ENCODE measurements at regions not wholly inside any gene's neighbourhood (a gene's known extent, or its start where the extent isn't known, plus 50 kb on each side); places are given as distances from the start of the nearest gene placed in this dataset.

DNA sequence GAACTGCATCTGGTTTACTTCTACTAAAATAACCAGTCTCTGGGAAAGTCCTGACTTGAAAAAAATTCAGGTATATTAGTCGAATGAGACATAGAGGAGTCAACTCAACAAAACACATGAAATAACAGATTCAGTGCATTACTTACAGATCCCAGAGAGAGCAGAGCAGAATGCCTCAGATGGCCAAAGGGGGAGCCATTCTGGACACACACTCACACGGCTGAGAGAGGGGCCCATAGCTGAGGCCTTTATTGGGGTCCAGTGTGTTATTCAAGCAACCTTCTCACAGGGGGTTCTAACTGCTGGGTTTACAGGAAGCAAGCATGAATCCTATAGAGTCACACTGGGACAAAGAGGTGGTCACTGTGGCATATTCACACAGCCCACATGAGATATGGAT is 135.1 kb upstream of the SNRPN start:
- DNase-seq (ENCODE audit: low read depth, low spot score), result no peak
- intact Hi-C loops (cut with micrococcal nuclease; ENCODE audit: unreplicated experiment) (no loop called here), in situ Hi-C loops (cut with HindIII; ENCODE audit: low pct_unique_long_range_greater_than_20kb, low sequenced_read_pairs) (no loop called here)
- Histone ChIP-seq H3K4me3 (ENCODE audit: low read depth in 2 of 2, low read length in 2 of 2) (no peak overlapping the region), H3K4me1 (ENCODE audit: control insufficient read depth, insufficient read depth, low read length) (no peaks in the 10 kb centered on the region), H3K27ac (ENCODE audit: low read length) (no peak overlapping the region), H3K9me3 (ENCODE audit: control insufficient read depth, insufficient read depth, low read depth, low read length) (peaks cover 3% of the 10 kb centered on the region; the same call in 1 of the 2 replicates), H3K36me3 (ENCODE audit: control insufficient read depth, insufficient read depth, low read length) (no peaks in the 10 kb centered on the region), H3K27me3 (ENCODE audit: control insufficient read depth, insufficient read depth, low read length) (no peaks in the 10 kb centered on the region)
- CTCF ChIA-PET, result no interaction called here
- ATAC-seq, result no peak
- no peak for TF ChIP-seq TCF7L2 (IDR thresholded peaks at IDR 0.05; ENCODE audit: low read depth, low read length)
- no peak for TF ChIP-seq CTCF (IDR thresholded peaks at IDR 0.05)
- TF ChIP-seq REST (IDR thresholded peaks at IDR 0.05; ENCODE audit: insufficient read depth in 1 of 2, low read depth in 2 of 2, low read length in 1 of 2), result no peak
- no peak for TF ChIP-seq POLR2AphosphoS5 (IDR thresholded peaks at IDR 0.05; ENCODE audit: low read depth, low read length)
- no peak for TF ChIP-seq SIN3A (IDR thresholded peaks at IDR 0.05; ENCODE audit: borderline replicate concordance, insufficient read depth, low read depth, low read length)
- BruUV-seq (replicated peaks), result no TSS peak
- POLR2A ChIA-PET, result no interaction called here

DNA sequence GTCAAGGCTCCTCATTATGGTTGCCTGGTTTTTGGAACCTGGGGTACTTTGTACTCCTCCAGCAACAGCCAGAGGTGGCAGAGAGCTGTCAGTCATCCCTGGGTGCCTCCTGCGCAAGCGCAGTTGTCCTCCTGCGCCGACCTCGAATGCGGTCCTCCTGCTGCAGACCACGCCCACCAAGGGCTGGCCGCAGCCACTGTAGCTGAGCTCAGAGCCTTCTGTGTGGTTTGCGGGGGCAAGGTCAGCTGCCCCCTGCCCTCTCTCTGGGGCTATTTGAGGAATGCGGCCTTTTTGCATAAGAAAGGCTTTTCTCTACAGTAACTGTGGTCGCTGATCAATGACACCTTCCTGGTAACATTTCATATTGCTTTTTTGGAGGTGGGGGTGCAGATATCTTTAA is 131.3 kb upstream of the SNRPN start:
- in situ Hi-C loops (cut with HindIII; ENCODE audit: low pct_unique_long_range_greater_than_20kb, low sequenced_read_pairs), result no loop called here
- H3K36me3 ChIP-seq (ENCODE audit: control insufficient read depth, insufficient read depth, low read length), result no peaks in the 10 kb centered on the region
- H3K27me3 ChIP-seq (ENCODE audit: control insufficient read depth, insufficient read depth, low read length), result no peaks in the 10 kb centered on the region
- no peak overlapping the region for H3K27ac ChIP-seq (ENCODE audit: low read length)
- BruUV-seq (replicated peaks), result no TSS peak
- ATAC-seq, result no peak
- no peak for TF ChIP-seq REST (IDR thresholded peaks at IDR 0.05; ENCODE audit: insufficient read depth in 1 of 2, low read depth in 2 of 2, low read length in 1 of 2)
- no peak for TF ChIP-seq SIN3A (IDR thresholded peaks at IDR 0.05; ENCODE audit: borderline replicate concordance, insufficient read depth, low read depth, low read length)
- TF ChIP-seq TCF7L2 (IDR thresholded peaks at IDR 0.05; ENCODE audit: low read depth, low read length), result no peak
- no peak for TF ChIP-seq CTCF (IDR thresholded peaks at IDR 0.05)
- no peak for TF ChIP-seq POLR2AphosphoS5 (IDR thresholded peaks at IDR 0.05; ENCODE audit: low read depth, low read length)
- ChIA-PET POLR2A (no interaction called here), CTCF (no interaction called here)
- intact Hi-C loops (cut with micrococcal nuclease; ENCODE audit: unreplicated experiment), result no loop called here
- DNase-seq (ENCODE audit: low read depth, low spot score), result no peak
- H3K4me3 ChIP-seq (ENCODE audit: low read depth in 2 of 2, low read length in 2 of 2), result no peak overlapping the region; a peak in 1 of 4 replicates
- H3K9me3 ChIP-seq (ENCODE audit: control insufficient read depth, insufficient read depth, low read depth, low read length), result peaks cover 3% of the 10 kb centered on the region; the same call in 1 of the 2 replicates
- H3K4me1 ChIP-seq (ENCODE audit: control insufficient read depth, insufficient read depth, low read length), result no peaks in the 10 kb centered on the region

All from Panc1 (cell line).